CD14-positive monocyte (primary cell): ENCODE measurements at regions not wholly inside any gene's neighbourhood (a gene's known extent, or its start where the extent isn't known, plus 50 kb on each side); places are given as distances from the start of the nearest gene placed in this dataset.
"Not testable (repeated sequence)": the region's sequence is repeated elsewhere in the genome, so short reads cannot be mapped to it uniquely, and the experiment has no call there.

Source experiments
- DNase-seq, 3 donors: peaks; one replicate each; pipeline ENCODE4 v3.0.0-alpha.2; 2011 to 2022
- H2AFZ ChIP-seq: 2 replicates; pipeline ENCODE4 v1.6.0; 2012; ENCODE audit warnings: mild to moderate bottlenecking, low read depth, low read length, inconsistent platforms; ENCODE audit not compliant: insufficient read depth, poor library complexity, severe bottlenecking
- H3K27ac ChIP-seq, 2 donors: 1 replicate in 1 of 2; 2 replicates in 1 of 2; pipeline ENCODE4 v1.5.1; 2012 to 2013; ENCODE audit warnings: low read length in 2 of 2, control low read depth in 1 of 2, inconsistent platforms in 1 of 2, low read depth in 1 of 2, mild to moderate bottlenecking in 1 of 2
- H3K27me3 ChIP-seq, 2 donors: one replicate each; pipeline versions ENCODE4 v1.6.0 to v1.6.1; 2011 to 2013; ENCODE audit warnings: low read length in 2 of 2; ENCODE audit not compliant: control insufficient read depth in 2 of 2, insufficient read depth in 2 of 2
- H3K36me3 ChIP-seq, 2 donors: replicated peaks in 1 of 2; 1 replicate in 1 of 2; 2 replicates in 1 of 2; pipeline versions ENCODE4 v1.5.1 to v1.6.1; 2012 to 2013; ENCODE audit warnings: low read length in 2 of 2, control low read depth in 1 of 2, inconsistent platforms in 1 of 2, mild to moderate bottlenecking in 1 of 2; ENCODE audit not compliant: insufficient read depth in 2 of 2, control insufficient read depth in 1 of 2
- H3K4me1 ChIP-seq, 2 donors: 1 replicate in 1 of 2; 2 replicates in 1 of 2; pipeline versions ENCODE4 v1.5.1 to v1.6.1; 2012 to 2013; ENCODE audit warnings: low read length in 2 of 2, control low read depth in 1 of 2, inconsistent platforms in 1 of 2, mild to moderate bottlenecking in 1 of 2, moderate library complexity in 1 of 2; ENCODE audit not compliant: insufficient read depth in 2 of 2, control insufficient read depth in 1 of 2
- H3K4me2 ChIP-seq: replicated peaks from 2 replicates; pipeline ENCODE3; 2012; ENCODE audit warnings: low read length, moderate library complexity, mild to moderate bottlenecking; ENCODE audit not compliant: poor library complexity, severe bottlenecking; ENCODE audit errors: extremely low read depth
- H3K4me3 ChIP-seq, 3 experiments: fragments of 200-600 bp in 1 of 3; sonication (generic) in 1 of 3; replicated peaks in 1 of 3; 1 replicate in 2 of 3; 2 replicates in 1 of 3; pipeline ENCODE4 v1.5.1; 2011 to 2013; ENCODE audit warnings: low read length in 3 of 3, mild to moderate bottlenecking in 3 of 3, control low read depth in 2 of 3, low read depth in 2 of 3, inconsistent platforms in 1 of 3, moderate library complexity in 1 of 3
- H3K79me2 ChIP-seq: 2 replicates; pipeline ENCODE4 v1.6.0; 2012; ENCODE audit warnings: mild to moderate bottlenecking, control low read depth, inconsistent platforms, low read length, moderate library complexity; ENCODE audit not compliant: insufficient read depth
- H3K9ac ChIP-seq: 2 replicates; pipeline ENCODE4 v1.6.0; 2017; ENCODE audit warnings: low read length, mild to moderate bottlenecking; ENCODE audit not compliant: insufficient read depth, poor library complexity, severe bottlenecking
- H3K9me3 ChIP-seq, 2 donors: replicated peaks in 1 of 2; 1 replicate in 1 of 2; 2 replicates in 1 of 2; pipeline versions ENCODE4 v1.5.1 to v1.6.1; 2012 to 2013; ENCODE audit warnings: low read length in 2 of 2, control low read depth in 1 of 2; ENCODE audit not compliant: control insufficient read depth in 1 of 2, insufficient read depth in 1 of 2
- H4K20me1 ChIP-seq: 2 replicates; pipeline ENCODE4 v1.6.0; 2012; ENCODE audit warnings: mild to moderate bottlenecking, low read length, control low read depth, moderate library complexity; ENCODE audit not compliant: insufficient read depth
- H3K27ac Mint-ChIP-seq, 7 donors: one replicate each; pipeline ENCODE4 v1.8.0; 2020; ENCODE audit warnings: mild to moderate bottlenecking in 7 of 7, mixed read lengths in 7 of 7, moderate library complexity in 6 of 7, inconsistent platforms in 2 of 7
- H3K27me3 Mint-ChIP-seq, 3 donors: one replicate each; pipeline ENCODE4 v1.8.0; 2021 to 2022; ENCODE audit warnings: low read depth in 3 of 3, mild to moderate bottlenecking in 3 of 3, mixed read lengths in 3 of 3, moderate library complexity in 3 of 3, inconsistent platforms in 1 of 3
- H3K36me3 Mint-ChIP-seq, 2 donors: one replicate each; pipeline ENCODE4 v1.8.0; 2020; ENCODE audit warnings: mixed read lengths in 2 of 2, inconsistent platforms in 1 of 2, mild to moderate bottlenecking in 1 of 2
- H3K4me1 Mint-ChIP-seq: one replicate; pipeline ENCODE4 v1.8.0; 2020; ENCODE audit warnings: mild to moderate bottlenecking, mixed read lengths
- H3K4me3 Mint-ChIP-seq, 2 donors: one replicate each; pipeline ENCODE4 v1.8.0; 2020; ENCODE audit warnings: mild to moderate bottlenecking in 2 of 2, mixed read lengths in 2 of 2, moderate library complexity in 1 of 2
- H3K9me3 Mint-ChIP-seq, 7 donors: one replicate each; pipeline ENCODE4 v1.8.0; 2020 to 2022; ENCODE audit warnings: mixed read lengths in 7 of 7, mild to moderate bottlenecking in 6 of 7, moderate library complexity in 6 of 7, inconsistent platforms in 2 of 7
- CTCF ChIP-seq: fragments of 200-600 bp; IDR thresholded peaks from one replicate; pipeline ENCODE4 v1.8.0; 2022; ENCODE audit warnings: antibody characterized with exemption, mild to moderate bottlenecking
- WGBS: methylation state at CpG from one replicate; pipeline ENCODE4 v1.1.5; 2013; ENCODE audit warnings: missing lambda C conversion rate; ENCODE audit not compliant: insufficient coverage; 5-methylcytosine and 5-hydroxymethylcytosine counted together
- intact Hi-C, 2 donors: fragments of 100-400 bp; cut with micrococcal nuclease; formaldehyde crosslinking; loops; one replicate each; pipeline versions ENCODE4 v1.15.0 to v1.15.1; 2023

DNA sequence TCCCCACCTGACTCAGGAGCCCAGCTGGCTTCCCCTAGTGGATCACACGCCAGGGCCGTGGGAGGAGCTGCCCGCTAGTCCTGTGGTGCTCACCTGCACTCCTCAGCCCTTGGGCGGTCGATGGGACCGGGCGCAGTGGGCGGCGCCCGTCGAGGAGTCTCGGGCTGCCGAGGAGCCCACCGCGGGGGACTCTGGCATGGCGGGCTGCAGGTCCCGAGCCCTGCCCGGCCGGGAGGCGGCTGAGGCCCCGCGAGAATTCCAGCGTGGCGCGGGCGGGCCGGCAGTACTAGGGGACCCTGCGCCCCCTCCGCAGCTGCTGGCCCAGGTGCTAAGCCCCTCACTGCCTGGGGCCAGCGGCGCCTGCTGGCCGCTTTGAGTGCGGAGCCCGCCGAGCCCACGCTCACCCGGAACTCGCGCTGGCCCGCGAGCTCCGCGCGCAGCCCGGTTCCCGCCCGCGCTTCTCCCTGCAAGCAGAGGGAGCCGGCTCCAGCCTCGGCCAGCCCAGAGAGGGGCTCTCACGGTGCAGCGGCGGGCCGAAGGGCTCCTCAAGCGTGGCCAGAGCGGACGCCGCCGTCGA, 367.9 kb downstream of the TYW1 start:
- no peak overlapping the region for H3K27ac ChIP-seq
- H3K27ac Mint-ChIP-seq = no peak overlapping the region
- H3K4me1 ChIP-seq = no peaks in the 10 kb centered on the region
- no peaks in the 10 kb centered on the region for H3K4me1 Mint-ChIP-seq
- intact Hi-C loops = no loop called here
- no peak overlapping the region for H3K4me3 Mint-ChIP-seq
- H3K4me2 ChIP-seq = no peak overlapping the region
- no peaks in the 10 kb centered on the region for H4K20me1 ChIP-seq
- H2AFZ ChIP-seq = no peak overlapping the region
- no peak overlapping the region for H3K4me3 ChIP-seq
- H3K9ac ChIP-seq = no peak overlapping the region
- WGBS = 63% methylated on average over 58 of the region's 60 CpGs
- DNase-seq = no peak
- no peak for TF ChIP-seq CTCF
- no peaks in the 10 kb centered on the region for H3K36me3 Mint-ChIP-seq
- H3K36me3 ChIP-seq = no peaks in the 10 kb centered on the region
- no peaks in the 10 kb centered on the region for H3K79me2 ChIP-seq
- peaks cover 0 to 8% of the 10 kb centered on the region in 2 donors for H3K9me3 ChIP-seq
- peaks cover 2 to 14% (median 11%) of the 10 kb centered on the region in 3 donors for H3K27me3 Mint-ChIP-seq
- no peaks in the 10 kb centered on the region for H3K27me3 ChIP-seq
- peaks cover 0 to 12% (median 6%) of the 10 kb centered on the region in 7 donors for H3K9me3 Mint-ChIP-seq

- H3K27ac ChIP-seq = no peak overlapping the region
- H3K36me3 ChIP-seq = no peaks in the 10 kb centered on the region
Measured at GRCh38 chr7:67371429-67372305, 375.0 kb downstream of the TYW1 start.

GRCh38 chr7:67373389-67373788, 376.8 kb downstream of the TYW1 start:
- H2AFZ ChIP-seq, H3K4me2 ChIP-seq, intact Hi-C loops, H3K4me1 Mint-ChIP-seq, H3K79me2 ChIP-seq, H3K27me3 ChIP-seq, DNase-seq, H3K9ac ChIP-seq, H3K4me3 ChIP-seq, H3K36me3 Mint-ChIP-seq, H3K4me3 Mint-ChIP-seq, H4K20me1 ChIP-seq, H3K27ac Mint-ChIP-seq, H3K9me3 ChIP-seq, H3K27ac ChIP-seq, H3K36me3 ChIP-seq, H3K4me1 ChIP-seq: not testable (repeated sequence)
- no CpG with 5 or more reads among the region's 3 CpGs for WGBS
- Mint-ChIP-seq H3K9me3 (peaks cover 2 to 11% (median 7%) of the 10 kb centered on the region in 7 donors), H3K27me3 (peaks cover 0 to 11% (median 1%) of the 10 kb centered on the region in 3 donors)

More at GRCh38 chr7:67371429-67372305, 375.0 kb downstream of the TYW1 start:
- Histone ChIP-seq H3K9ac (no peak overlapping the region), H3K9me3 (peaks cover 0 to 8% of the 10 kb centered on the region in 2 donors), H4K20me1 (no peaks in the 10 kb centered on the region), H3K79me2 (no peaks in the 10 kb centered on the region), H3K4me3 (no peak overlapping the region), H2AFZ (no peak overlapping the region), H3K4me2 (no peak overlapping the region), H3K27me3 (no peaks in the 10 kb centered on the region), H3K4me1 (no peaks in the 10 kb centered on the region)
- H3K4me1 Mint-ChIP-seq = peaks cover 1% of the 10 kb centered on the region
- peaks cover 5 to 18% (median 14%) of the 10 kb centered on the region in 7 donors for H3K9me3 Mint-ChIP-seq
- peak; percentile 25 to 46 (median 41) for DNase-seq
- peaks cover 3 to 9% (median 4%) of the 10 kb centered on the region in 3 donors for H3K27me3 Mint-ChIP-seq
- H3K4me3 Mint-ChIP-seq = no peak overlapping the region
- intact Hi-C loops = no loop called here
- TF ChIP-seq CTCF = peak; percentile 89
- H3K27ac Mint-ChIP-seq = peak overlapping the region in 1 of 7 donors; percentile 40
- no peaks in the 10 kb centered on the region for H3K36me3 Mint-ChIP-seq
- WGBS = 29% methylated on average over 15 of the region's 18 CpGs
